ENCODE measurements at regions not wholly inside any gene's neighbourhood (a gene's known extent, or its start where the extent isn't known, plus 50 kb on each side); places are given as distances from the start of the nearest gene placed in this dataset.

- H3K9me3 ChIP-seq, result no peaks in the 10 kb centered on the region
- no peaks in the 10 kb centered on the region for H3K36me3 ChIP-seq
- H3K4me3 ChIP-seq (ENCODE audit: low read depth in 1 of 2, low read length in 1 of 2), result no peak overlapping the region
- TF ChIP-seq, protein P1, sequence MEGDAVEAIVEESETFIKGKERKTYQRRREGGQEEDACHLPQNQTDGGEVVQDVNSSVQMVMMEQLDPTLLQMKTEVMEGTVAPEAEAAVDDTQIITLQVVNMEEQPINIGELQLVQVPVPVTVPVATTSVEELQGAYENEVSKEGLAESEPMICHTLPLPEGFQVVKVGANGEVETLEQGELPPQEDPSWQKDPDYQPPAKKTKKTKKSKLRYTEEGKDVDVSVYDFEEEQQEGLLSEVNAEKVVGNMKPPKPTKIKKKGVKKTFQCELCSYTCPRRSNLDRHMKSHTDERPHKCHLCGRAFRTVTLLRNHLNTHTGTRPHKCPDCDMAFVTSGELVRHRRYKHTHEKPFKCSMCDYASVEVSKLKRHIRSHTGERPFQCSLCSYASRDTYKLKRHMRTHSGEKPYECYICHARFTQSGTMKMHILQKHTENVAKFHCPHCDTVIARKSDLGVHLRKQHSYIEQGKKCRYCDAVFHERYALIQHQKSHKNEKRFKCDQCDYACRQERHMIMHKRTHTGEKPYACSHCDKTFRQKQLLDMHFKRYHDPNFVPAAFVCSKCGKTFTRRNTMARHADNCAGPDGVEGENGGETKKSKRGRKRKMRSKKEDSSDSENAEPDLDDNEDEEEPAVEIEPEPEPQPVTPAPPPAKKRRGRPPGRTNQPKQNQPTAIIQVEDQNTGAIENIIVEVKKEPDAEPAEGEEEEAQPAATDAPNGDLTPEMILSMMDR (IDR thresholded peaks at IDR 0.05), result no peak
- no peak overlapping the region for H3K27ac ChIP-seq
- no peaks in the 10 kb centered on the region for H3K27me3 ChIP-seq
- H3K4me1 ChIP-seq (ENCODE audit: control insufficient read depth in 1 of 2, insufficient read depth in 1 of 2, low read depth in 1 of 2, low read length in 1 of 2), result no peaks in the 10 kb centered on the region
These were observed 752.4 kb downstream of the FGF9 start for GRCh38 chr13:22423261-22423660.

DNA sequence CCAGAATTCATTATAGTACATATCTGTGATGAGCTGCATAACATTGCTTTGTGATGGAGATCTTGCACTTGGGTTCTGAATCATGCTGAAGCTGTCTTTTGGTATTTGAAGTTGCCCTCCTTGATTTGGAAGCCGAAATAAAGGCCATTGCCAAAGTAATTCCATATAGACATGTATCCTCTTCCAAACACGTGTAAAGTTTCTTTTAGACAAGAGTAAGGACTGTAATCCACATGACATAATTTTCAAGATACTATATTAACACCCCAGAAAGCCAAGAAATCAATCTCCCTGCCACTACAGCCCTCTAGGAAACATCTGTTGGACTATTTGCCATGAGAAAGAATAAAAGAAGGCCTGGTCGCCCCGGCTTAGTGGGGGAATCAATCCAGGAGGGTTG lies 754.2 kb downstream of the FGF9 start:
- Histone ChIP-seq H3K27ac (no peak overlapping the region), H3K9me3 (no peaks in the 10 kb centered on the region), H3K36me3 (no peaks in the 10 kb centered on the region), H3K27me3 (no peaks in the 10 kb centered on the region), H3K4me1 (ENCODE audit: control insufficient read depth in 1 of 2, insufficient read depth in 1 of 2, low read depth in 1 of 2, low read length in 1 of 2) (no peaks in the 10 kb centered on the region), H3K4me3 (ENCODE audit: low read depth in 1 of 2, low read length in 1 of 2) (no peak overlapping the region)
- TF ChIP-seq, protein P1 (IDR thresholded peaks at IDR 0.05), result no peak

DNA sequence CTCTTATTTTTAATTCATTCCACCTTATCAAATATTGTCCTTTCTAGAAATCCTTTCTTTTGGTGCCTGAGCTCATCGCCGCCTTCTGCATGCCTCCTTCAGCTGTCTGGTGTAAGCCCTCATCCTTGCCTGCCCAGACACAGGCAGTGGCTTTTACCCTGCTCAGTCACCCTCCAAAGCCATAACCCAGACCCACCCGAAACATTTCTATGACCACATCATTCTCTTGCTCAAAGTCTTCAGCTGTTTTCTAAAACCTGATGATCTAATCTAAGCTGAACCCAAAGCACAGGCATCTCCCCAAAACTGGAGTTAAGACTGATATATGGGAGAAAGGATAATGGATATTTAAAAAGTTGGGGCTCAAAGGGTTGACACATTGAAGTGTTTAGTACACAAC lies 753.7 kb upstream of the SGCG start:
- TF ChIP-seq, protein P1 (IDR thresholded peaks at IDR 0.05), result no peak
- H3K36me3 ChIP-seq, result no peaks in the 10 kb centered on the region
- H3K9me3 ChIP-seq, result no peaks in the 10 kb centered on the region
- H3K4me3 ChIP-seq (ENCODE audit: low read depth in 1 of 2, low read length in 1 of 2), result no peak overlapping the region
- H3K27me3 ChIP-seq, result no peaks in the 10 kb centered on the region
- H3K4me1 ChIP-seq (ENCODE audit: control insufficient read depth in 1 of 2, insufficient read depth in 1 of 2, low read depth in 1 of 2, low read length in 1 of 2), result no peaks in the 10 kb centered on the region
- H3K27ac ChIP-seq, result no peak overlapping the region

DNA sequence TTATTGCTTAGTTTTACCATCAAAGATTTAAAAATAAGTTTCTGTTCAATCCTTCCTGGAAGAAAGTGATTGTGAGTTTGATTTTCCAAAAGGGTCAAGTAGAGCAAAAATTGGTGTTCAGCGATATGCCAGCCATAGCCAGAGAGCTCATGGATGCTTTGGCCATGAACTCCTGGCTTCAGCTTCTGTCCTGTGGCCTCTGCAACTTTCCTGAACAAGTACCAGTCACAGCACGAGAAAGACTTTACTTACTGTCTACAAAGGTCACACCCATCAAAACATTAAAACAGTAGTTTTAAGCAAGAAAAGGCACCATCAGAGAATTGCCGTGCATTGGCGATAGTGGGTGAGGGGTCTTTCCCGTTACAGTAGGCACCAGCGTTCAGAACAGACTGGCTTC lies 753.0 kb upstream of the SGCG start:
- Histone ChIP-seq H3K27ac (no peak overlapping the region), H3K36me3 (no peaks in the 10 kb centered on the region), H3K9me3 (no peaks in the 10 kb centered on the region), H3K4me3 (ENCODE audit: low read depth in 1 of 2, low read length in 1 of 2) (no peak overlapping the region), H3K27me3 (no peaks in the 10 kb centered on the region), H3K4me1 (ENCODE audit: control insufficient read depth in 1 of 2, insufficient read depth in 1 of 2, low read depth in 1 of 2, low read length in 1 of 2) (no peaks in the 10 kb centered on the region)
- TF ChIP-seq, protein P1 (IDR thresholded peaks at IDR 0.05), result no peak

- H3K36me3 ChIP-seq, result no peaks in the 10 kb centered on the region
- no peak overlapping the region for H3K27ac ChIP-seq
- H3K27me3 ChIP-seq, result no peaks in the 10 kb centered on the region
- no peak overlapping the region for H3K4me3 ChIP-seq (ENCODE audit: low read depth in 1 of 2, low read length in 1 of 2)
- no peaks in the 10 kb centered on the region for H3K4me1 ChIP-seq (ENCODE audit: control insufficient read depth in 1 of 2, insufficient read depth in 1 of 2, low read depth in 1 of 2, low read length in 1 of 2)
- H3K9me3 ChIP-seq, result no peaks in the 10 kb centered on the region
- TF ChIP-seq, protein P1 (IDR thresholded peaks at IDR 0.05), result no peak
These were observed 752.5 kb upstream of the SGCG start for GRCh38 chr13:22428188-22428828.
